ENCODE measurements at regions not wholly inside any gene's neighbourhood (a gene's known extent, or its start where the extent isn't known, plus 50 kb on each side); places are given as distances from the start of the nearest gene placed in this dataset.

DNA sequence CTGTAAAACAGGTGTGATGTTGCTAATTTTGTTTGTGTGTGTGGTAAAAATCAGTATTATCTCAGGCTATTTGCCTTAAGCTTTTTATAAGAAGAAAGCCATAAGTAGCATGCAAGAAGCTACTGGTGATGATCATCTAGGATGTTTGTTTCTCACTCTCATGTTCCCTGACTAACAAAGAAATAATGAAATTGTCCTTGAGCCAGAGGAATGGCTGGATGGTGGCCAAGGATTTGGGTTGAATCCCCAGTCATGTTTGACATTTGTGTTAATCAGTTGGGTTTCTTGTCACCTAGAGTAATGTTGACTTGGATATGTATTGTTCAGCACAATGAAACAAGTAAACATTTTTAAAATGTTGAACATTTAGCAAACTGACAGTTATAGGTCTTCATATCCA is 496.8 kb upstream of the ZEB2 start:
- TF ChIP-seq, protein P1, sequence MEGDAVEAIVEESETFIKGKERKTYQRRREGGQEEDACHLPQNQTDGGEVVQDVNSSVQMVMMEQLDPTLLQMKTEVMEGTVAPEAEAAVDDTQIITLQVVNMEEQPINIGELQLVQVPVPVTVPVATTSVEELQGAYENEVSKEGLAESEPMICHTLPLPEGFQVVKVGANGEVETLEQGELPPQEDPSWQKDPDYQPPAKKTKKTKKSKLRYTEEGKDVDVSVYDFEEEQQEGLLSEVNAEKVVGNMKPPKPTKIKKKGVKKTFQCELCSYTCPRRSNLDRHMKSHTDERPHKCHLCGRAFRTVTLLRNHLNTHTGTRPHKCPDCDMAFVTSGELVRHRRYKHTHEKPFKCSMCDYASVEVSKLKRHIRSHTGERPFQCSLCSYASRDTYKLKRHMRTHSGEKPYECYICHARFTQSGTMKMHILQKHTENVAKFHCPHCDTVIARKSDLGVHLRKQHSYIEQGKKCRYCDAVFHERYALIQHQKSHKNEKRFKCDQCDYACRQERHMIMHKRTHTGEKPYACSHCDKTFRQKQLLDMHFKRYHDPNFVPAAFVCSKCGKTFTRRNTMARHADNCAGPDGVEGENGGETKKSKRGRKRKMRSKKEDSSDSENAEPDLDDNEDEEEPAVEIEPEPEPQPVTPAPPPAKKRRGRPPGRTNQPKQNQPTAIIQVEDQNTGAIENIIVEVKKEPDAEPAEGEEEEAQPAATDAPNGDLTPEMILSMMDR (IDR thresholded peaks at IDR 0.05) = no peak
- TF ChIP-seq POLR2A (IDR thresholded peaks at IDR 0.05) (no peak), POLR2AphosphoS5 (IDR thresholded peaks at IDR 0.05) (no peak), EP300 (IDR thresholded peaks at IDR 0.05) (no peak)

All from sigmoid colon (tissue), 4 donors.